NCI-H526 treated with DMSO at 0.1 percent for 48 hours (cell line): ENCODE measurements at regions not wholly inside any gene's neighbourhood (a gene's known extent, or its start where the extent isn't known, plus 50 kb on each side); places are given as distances from the start of the nearest gene placed in this dataset.
"Not testable (repeated sequence)": the region's sequence is repeated elsewhere in the genome, so short reads cannot be mapped to it uniquely, and the experiment has no call there.

Experiments
- DNase-seq: peaks from one replicate; lab custom pipeline; 2025; lab: John Stamatoyannopoulos, UW

DNA sequence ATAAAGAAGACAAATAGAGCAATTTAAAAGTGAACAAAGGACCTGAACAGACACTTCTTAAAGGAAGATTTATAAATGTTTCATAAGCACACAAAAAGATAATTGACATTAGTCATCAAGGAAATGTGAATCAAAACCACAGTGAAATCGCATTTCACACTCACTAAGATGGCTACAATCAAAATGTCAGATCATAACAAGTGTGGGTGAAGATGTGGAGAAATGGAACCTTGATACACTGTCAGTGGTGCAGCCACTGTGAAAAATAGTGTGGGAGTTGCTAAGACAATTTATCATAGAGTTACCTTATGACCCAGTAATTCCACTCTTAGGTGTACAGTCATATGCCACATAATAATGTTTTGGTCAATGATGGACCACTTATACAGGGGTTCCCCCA is 54.5 kb upstream of the HTR4 start:
- DNase-seq: no peak

DNA sequence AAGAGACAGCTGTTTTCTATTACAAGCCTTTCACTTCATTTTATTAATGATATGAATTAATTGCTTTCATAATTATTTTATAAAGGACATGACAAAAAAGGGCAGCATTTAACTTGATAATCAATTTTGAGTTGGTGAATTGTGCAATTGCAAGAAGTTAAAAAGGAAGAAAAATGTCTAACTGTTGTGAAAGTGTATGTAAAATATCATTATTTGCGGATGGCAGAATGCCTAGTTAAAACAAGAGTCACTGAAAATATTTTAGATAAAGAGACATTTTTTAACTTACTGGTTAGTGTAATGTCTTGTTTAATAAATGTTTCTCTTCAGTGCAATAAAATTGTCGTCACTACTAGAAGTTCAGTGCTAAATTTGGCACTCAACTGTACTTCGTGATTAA is 57.6 kb upstream of the HTR4 start:
- DNase-seq: no peak

DNA sequence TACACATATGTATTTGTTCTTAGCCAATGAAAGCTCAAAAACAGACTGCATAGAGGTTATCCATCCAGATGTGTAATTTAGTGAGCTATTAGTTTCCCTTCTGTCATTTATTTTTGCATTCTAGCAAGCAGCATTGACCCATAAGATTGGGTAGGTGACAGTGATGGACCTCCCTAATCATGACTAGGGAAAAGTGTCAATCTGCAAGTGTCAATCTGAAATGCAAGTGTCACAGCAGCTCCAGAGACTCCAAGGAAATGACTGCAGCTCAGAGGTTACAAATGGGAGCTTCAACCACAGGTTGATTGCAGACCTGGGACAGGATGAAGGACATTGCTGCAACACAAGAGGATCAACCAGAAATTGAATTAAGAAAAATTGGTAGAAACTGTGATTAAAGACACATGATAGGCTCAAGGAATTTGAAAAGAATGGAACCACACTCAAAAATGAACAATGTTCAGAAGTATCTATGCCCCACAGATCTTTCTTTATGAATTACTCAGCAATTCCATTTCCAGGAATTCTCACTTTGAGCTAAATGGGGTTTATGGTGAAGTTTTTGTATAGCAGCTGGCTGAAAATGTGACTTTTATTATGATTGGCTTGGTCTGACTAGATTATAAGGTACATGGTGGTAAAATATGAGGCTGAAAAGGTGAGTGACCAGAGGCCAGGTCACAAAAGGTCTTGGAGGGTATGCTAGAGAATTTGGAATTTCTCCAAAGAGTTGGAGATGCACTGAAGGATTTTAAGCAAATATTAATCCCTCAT is 59.6 kb upstream of the HTR4 start:
- no peak for DNase-seq

DNA sequence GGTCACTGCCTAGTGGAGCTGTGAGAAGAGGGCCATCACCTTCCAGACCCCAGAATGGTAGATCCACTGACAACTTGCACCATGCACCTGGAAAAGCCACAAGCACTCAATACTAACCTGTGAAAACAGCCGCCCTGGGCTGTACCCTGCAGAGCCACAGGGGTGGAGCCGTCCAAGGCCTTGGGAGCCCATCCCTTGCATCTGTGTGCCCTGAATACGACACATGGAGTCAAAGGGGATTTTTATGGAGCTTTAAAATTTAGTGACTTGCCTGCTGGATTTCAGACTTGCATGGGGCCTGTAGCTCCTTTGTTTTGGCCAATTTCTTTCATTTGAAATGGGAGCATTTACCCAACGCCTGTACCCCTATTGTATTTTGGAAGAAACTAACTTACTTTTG is 62.4 kb upstream of the HTR4 start:
- DNase-seq: no peak

DNA sequence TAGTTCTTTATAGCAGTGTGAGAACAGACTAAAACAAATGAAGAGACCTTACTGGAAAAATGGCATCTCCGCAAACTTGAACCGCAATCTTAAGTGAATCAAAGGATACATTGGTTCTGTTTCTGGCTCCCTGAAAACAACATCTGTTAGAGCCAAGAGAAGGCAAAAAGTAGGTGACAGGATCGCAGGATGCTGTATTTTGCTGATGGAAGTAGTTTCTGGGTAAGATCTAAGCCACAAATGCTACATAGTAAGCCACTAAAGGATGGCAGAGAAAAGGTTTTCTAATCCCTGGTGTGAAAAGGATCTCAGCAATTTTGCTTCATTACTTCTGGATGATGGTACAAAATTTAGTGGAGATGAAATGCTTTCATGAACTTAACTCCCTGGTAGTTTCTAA is 63.3 kb upstream of the HTR4 start:
- DNase-seq: no peak

DNA sequence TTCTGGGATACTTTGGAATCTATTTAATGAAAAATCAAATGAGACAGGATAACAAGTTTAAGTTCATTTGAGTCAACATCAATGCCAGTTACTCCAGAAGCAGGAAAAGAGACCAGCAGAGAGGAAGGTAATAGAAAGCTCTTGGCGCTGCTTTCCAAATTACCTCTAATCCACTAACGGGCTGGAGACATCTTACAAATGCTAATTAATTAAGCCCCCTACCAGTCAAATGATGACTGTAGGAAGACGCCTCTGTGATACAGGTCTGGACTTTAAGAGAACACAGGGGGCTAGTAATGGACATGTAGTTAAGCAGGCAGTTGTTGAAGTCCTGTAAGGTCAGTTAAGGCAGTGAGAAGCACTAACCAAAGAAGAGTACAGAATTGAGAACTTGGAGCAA is 65.3 kb upstream of the HTR4 start:
- DNase-seq: no peak

DNA sequence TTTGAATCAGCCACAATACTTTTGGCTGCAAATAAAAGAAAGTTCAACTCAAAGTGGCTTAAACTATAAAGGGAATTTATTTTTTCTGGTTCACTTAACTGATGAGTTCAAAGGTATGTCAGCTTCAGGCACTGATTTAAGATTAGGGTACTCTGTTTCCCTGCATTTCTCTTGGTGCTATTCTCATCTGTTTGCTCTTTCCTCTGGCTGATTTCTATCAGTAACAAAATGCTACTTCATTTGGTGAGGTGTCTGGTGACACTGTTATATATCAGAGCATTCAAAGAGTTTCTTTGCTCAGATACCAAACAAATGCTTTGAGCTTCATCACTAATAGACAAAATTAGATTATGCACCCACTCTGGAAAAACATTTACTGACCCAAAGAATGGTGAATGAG is 65.9 kb upstream of the HTR4 start:
- DNase-seq: no peak

DNA sequence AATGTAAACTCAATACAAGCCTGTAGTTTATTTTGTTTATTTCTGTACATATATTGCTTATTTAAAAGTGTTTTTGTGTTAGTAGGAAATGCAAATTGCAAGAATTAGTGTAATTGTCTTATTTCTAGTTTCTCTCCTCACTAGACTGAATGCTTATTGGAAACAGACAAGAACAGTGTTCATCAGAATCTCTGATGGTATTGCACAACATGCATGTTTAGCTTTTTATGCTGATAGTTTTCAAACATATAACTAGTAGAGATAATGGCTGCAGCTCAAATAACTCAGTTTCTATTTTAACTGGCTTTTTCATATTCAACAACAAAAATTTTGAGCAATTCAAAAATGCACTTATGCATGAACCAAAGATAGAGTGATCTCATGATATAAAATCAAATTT is 68.8 kb upstream of the HTR4 start:
- DNase-seq: no peak

DNA sequence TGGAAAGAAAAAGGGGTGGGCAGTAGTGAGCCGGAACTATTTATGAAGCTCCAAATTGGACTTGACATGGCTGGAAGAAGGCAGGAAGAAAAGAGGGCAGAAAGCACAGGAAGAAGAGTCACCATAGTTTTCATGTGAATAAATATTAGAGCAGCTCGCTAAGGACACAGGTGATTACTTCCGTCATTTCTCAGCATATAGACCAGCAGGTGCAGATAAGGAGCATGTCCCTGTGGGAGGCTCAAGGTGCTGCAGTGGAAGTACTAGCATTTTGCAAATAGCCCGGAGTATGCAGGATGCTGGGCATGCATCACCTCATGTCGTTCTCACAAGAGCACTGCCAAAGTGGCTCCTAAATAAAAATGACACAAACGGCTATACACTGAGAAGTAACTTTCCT is 71.3 kb upstream of the HTR4 start:
- DNase-seq: no peak

DNA sequence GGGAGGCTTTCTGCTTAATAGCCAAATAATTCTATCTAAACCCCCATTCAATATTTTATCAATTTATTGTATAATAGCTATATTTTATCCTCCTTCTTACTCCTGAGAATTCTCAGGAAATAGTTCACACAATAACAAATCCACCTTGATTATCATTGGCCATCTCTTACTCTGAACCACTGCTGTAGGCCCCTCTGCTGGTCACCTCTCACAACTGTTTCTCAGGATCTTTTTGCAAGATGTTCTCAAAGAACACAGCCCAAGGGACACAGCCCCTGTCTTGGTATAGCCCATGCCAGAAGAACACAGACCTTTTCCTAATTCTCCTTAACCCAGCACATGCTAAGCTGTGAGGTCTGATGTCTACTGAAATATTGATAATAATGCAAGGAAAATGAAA is 74.9 kb upstream of the HTR4 start:
- no peak for DNase-seq

DNA sequence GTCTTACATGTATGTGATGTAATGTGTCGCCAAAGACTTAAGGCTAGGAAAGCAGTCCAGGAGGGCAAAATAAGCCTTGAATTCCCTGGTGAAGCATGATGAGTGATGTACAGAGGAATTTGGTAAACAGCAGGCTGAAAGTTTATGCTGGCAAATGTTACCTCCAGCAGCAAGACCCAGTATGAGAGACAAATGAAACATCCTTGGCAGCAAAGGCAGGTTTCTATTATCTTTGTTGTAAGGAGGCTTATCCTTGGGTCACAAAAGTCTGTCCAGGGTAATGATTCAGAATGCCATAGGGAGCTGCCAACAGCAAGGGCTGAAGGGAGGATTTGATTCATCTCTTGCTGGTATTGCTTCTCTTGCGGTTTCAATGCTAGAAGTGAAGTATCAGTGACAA is 75.9 kb upstream of the HTR4 start:
- no peak for DNase-seq

DNA sequence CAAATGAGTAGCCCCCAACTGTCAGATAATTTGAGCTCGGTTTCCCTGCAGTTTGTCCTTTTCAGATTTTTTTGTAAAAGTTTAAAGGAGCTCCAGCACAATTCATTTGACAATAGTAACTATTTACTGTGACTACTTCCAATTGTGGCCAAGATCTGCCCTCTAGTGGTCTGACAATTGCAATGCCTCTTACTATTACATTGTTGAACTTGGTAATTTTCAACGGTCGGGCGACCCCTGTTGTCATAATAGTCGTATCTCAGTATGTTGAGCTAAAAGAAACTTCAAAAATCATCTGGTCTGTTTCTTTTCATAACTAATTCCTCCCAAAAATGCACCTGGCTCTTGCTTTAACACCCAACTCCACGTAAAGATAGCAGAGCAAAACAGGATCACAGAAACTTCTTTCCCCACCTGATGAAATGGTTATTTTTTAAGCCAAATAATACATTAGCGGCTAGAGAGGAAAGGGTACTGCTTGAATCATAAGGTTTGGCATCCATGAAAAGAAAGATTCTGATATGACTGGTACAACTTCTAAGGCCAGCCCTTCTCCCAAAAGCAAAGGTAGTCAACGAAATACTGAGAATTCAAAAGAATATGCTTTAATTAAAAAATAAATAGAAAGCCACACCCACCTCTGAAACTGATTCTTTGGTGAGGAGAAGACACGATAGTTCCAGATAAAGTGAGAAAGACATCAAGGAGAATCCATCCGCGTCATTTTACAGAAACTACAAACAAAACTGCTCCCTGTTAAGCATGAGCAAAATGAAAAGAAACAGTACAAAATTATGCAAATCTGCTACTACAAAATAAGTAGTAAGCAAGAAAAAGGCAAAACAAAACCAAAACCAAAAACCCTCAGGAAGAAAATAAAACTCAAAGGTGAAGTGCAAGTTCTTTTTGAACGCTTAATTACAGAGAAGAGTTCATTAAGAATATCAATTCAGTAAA is 76.9 kb upstream of the HTR4 start:
- DNase-seq: peak; percentile 70

DNA sequence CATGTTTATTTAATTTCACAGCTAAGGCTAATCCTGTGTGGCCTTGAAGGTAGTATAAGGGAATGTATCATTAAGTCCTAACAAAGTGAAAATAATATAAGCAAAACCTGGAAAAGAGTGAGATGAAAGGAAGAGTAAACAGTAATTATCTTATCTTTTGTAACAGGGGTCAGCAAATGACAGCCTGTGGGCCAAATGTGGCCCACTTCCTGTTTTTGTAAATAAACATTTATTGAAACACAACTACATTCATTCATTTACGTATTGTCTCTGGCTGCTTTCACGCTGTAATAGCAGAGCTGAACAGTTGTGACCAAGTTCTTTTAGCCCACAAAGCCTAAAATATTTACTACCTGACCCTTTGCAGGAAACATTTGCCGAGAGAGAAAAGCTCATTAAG is 78.4 kb upstream of the HTR4 start:
- no peak for DNase-seq

DNA sequence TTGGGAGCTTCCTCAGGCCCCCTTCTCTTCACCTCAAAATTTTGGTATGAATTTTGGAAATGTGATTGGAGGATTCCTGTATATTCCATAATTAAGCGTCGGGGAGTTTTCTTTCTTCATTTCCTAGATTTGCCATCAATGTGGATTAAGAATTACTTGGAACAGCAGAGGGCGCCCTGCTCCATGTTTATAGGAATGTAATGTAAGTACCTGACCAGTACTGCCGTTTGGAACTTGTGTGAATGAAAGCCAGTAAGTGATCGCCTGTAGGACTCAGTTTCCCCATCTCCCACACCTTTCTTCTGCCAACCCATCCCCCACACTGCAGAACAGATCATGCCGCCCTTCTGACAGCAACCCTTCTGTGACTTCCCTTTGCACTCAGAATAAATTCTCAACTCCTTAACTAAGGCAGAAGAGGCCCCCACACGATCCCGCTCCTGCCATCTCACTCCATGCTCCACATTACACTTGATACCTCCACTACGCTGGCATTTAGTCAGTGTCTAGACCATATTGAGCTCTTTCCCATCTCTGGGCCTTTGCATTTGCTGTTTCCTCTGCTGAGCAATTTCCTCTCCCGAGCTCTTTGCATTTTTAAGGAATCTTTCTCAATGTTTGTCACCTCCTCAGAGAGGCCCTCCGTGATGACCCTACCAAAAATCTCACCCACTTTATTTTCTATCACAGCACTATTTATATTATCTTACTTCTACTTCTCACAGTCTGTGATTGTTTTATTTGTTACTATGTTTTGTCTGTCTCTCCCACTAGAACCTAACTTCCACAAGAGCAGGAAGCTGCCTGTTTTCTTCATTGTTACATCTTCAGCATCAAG is 79.5 kb upstream of the HTR4 start:
- DNase-seq: peak; percentile 38

DNA sequence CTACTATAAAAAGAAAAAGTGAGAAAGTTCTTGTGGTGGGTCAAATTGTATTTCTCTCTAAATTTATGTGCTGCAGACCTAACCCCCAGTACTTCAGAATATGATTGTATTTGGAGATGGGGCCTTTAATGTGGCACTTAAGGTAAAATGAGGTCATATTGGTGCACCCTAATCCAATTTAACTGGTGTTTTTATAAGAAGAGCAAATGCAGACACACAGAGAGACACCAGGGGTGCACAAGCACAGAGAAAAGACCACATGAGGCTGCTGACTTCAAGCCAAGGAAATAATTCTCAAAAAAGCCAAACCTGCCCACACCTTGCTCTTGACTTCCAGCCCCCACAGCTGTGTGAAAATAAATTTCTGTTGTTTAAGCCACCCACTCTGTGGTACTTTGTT is 80.2 kb upstream of the HTR4 start:
- no peak for DNase-seq

DNA sequence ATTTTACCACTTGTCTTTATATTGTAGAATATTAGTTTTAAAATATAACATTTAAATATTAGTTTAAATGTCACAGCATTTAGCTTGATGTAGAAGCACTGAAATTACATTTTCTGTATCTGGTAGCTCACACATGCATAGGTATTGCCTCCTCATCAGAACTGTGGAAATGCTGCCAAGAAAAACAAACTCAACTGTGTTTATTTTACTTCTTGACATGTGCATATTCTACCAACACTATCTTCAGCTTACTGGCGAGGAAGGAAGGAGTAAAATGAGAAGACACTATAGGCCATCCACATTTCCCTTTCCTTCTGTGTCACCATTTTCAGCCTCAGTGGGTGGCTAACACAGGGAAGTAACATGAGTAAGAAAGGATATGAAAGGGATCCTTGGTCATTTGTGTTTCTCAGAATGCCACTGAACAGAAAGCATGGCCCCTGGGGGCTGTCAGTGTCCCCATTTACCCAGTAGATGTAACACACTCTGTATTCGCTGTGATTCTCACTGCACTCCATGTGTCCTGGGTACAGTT is 81.0 kb upstream of the HTR4 start:
- DNase-seq: no peak

DNA sequence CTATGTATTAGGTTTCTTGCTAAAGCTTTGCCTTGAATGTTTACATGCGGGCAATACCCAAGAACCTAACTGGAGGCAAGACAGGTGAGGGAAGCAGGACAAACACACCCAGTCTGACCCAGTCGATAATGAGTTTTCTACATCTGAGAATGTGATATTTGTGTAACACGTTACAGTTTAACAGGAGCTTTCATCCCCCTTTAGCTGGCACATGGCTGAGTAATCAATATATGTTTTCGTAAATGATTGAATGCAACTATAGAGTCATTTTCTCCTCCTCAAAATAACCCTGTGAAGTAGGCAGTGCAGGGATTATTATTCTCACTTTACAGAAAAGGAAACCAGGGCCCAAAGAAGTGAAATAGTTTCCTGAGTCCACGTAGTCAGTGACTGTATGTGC is 84.7 kb upstream of the HTR4 start:
- DNase-seq: no peak

DNA sequence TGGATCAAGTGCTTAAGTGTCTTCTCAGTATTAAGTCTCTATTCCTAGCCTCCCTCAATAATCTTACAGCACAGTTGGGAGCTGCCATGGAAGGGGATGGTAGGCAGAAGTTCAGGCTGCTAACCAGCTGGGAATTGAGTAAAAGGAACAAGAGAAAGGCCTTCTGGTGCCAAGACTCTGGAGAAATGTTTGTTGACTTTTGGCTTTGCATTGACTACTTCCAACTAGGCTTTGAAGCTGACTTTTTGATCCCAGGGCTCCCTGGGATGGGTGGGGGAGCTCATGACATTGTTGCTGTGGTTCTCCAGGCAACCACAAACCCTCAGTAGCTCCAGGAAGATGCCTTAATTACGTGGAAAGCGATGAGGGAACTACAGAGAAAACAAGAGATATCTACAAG is 85.2 kb upstream of the HTR4 start:
- DNase-seq: no peak

DNA sequence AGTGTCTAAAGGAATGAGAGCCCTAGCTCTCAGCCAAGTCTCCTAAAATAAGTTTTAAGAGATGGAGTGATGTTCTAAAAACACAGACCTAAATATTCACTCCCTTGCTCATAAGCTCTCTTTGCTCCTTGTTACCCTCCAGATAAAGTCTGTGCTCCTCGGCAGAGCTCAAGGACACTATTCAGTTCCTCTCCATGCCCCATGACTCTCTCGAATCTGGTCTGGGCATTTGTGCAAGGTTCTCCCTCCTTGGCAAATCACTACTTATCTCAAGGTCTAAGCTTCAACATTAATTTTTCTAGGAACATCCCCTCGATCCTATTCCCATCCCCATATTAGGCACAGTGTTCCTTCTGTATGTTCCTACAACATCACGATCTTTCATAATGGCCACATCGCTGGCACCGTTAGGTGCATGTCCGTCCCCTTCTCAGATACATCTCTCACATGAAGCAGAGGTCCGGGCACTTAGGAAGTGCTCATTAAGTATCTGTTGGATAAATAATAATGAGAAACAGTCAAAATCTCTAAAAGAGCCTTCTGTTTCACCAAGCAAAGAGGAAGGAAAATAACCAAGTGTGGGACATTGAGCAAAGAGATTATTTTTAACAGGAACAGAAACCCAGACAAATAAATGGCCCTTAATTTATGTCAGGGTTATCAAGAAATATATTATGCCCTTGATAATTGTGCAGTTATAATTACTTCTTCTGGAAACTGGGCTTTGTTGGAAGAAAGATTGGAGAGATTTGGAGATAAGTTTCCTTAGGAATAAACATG is 85.9 kb upstream of the HTR4 start:
- no peak for DNase-seq

DNA sequence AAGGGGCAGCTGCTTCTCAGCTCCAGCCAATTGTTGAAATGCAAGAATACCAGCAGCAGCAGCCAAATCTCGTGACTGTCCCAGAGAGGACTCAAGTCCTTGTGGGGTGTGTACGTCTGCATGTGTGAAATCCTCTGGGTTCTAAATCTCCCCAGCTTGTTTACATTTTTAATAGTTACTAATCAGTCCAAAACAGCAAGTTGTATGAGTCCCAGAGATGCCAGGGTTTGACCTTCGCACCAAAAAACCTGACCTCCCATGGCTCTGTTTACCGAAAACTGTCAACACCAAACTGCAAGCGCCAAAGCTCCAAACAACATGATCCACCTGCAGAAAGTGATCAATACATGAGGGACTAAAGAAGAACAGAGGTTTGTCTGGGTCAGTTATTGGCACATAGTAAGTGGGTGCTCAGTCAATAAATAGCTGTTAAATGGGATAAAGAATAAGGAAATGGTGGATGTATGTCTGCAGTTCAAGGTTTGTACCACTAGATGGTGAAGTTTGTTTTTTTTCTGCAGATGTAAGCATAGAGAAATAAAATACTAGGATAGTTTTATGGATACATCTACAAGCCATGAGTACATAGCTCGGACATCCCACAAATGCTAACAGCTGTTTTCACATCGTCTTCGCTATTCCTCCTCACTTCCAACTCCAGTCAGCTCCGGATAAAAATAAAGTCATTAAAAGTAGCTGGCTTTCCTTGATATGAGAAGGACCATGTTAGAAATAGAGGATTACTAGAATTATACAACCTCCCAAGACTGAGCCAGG is 85.3 kb upstream of the ADRB2 start:
- DNase-seq: peak; percentile 16

DNA sequence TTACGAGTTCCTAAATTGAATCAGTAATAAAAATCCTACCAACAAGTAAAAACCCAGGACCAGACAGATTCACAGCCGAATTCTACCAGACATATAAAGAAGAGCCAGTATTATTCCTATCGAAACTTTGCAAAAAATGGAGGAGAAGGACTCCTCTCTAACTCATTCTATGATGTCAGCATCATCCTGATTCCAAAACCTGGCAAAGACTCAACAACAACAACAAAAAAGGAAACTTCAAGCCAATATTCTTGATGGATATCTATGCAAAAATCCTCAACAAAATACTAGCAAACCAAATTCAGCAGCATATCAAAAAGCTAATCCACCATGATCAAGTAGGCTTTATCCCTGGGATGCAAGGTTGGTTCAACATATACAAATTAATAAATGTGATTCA is 84.6 kb upstream of the ADRB2 start:
- DNase-seq: not testable (repeated sequence)
